Breast epithelium (tissue), 4 donors: ENCODE measurements at regions not wholly inside any gene's neighbourhood (a gene's known extent, or its start where the extent isn't known, plus 50 kb on each side); places are given as distances from the start of the nearest gene placed in this dataset.
"Not testable (repeated sequence)": the region's sequence is repeated elsewhere in the genome, so short reads cannot be mapped to it uniquely, and the experiment has no call there.

ENCODE experiments used
- DNase-seq, 2 donors: peaks; one replicate each; pipeline ENCODE4 v3.0.0-alpha.2; 2019; ENCODE audit warnings: low spot score in 2 of 2
- H3K27ac ChIP-seq, 2 donors: fragments of 200-600 bp; sonication (generic) in 1 of 2; one replicate each; pipeline ENCODE4 v1.5.1; 2016 to 2019; ENCODE audit warnings: mild to moderate bottlenecking in 1 of 2
- H3K27me3 ChIP-seq, 2 donors: fragments of 200-600 bp; sonication (generic) in 1 of 2; one replicate each; pipeline versions ENCODE4 v1.5.1 to v1.6.0; 2017 to 2019; ENCODE audit warnings: control low read depth in 1 of 2, mild to moderate bottlenecking in 1 of 2
- H3K36me3 ChIP-seq: fragments of 200-600 bp; one replicate; pipeline ENCODE4 v1.5.1; 2019
- H3K4me1 ChIP-seq, 2 donors: fragments of 200-600 bp; sonication (generic); one replicate each; pipeline ENCODE4 v1.5.1; 2016 to 2019; ENCODE audit warnings: control low read depth in 1 of 2
- H3K4me3 ChIP-seq, 3 donors: fragments of 200-600 bp; sonication (generic); 1 replicate in 2 of 3; 2 replicates in 1 of 3; pipeline ENCODE4 v1.5.1; 2016 to 2019; ENCODE audit warnings: mild to moderate bottlenecking in 3 of 3, moderate library complexity in 2 of 3
- H3K9me3 ChIP-seq, 2 donors: fragments of 200-600 bp; sonication (generic) in 1 of 2; one replicate each; pipeline ENCODE4 v1.5.1; 2016 to 2019; ENCODE audit warnings: control low read depth in 1 of 2
- CTCF ChIP-seq, 3 donors: fragments of 450-650 bp; IDR thresholded peaks; one replicate each; pipeline ENCODE4 v1.5.1; 2016 to 2017; ENCODE audit warnings: antibody characterized with exemption in 3 of 3, mild to moderate bottlenecking in 3 of 3, moderate library complexity in 3 of 3
- POLR2A ChIP-seq: fragments of 450-650 bp; IDR thresholded peaks from one replicate; pipeline ENCODE4 v1.6.1; 2016; ENCODE audit warnings: antibody characterized with exemption, mild to moderate bottlenecking, moderate library complexity
- POLR2AphosphoS5 ChIP-seq, 3 donors: sonication (generic); formaldehyde crosslinking; IDR thresholded peaks; one replicate each; pipeline ENCODE4 v1.6.1; 2017; ENCODE audit warnings: antibody characterized with exemption in 3 of 3
- intact Hi-C: fragments of 100-400 bp; cut with DNase I; formaldehyde crosslinking; loops from one replicate; pipeline ENCODE4 v1.15.1; 2023; ENCODE audit warnings: low total_unique reads

- no peaks in the 10 kb centered on the region for H3K36me3 ChIP-seq
- no peaks in the 10 kb centered on the region for H3K4me1 ChIP-seq
- H3K27ac ChIP-seq, result no peak overlapping the region
- no peaks in the 10 kb centered on the region for H3K9me3 ChIP-seq
- TF ChIP-seq POLR2AphosphoS5 (IDR thresholded peaks at IDR 0.05) (no peak), POLR2A (no peak), CTCF (IDR thresholded peaks at IDR 0.05) (no peak)
- no peaks in the 10 kb centered on the region for H3K27me3 ChIP-seq
- intact Hi-C loops, result no loop called here
- H3K4me3 ChIP-seq, result no peak overlapping the region
- no peak for DNase-seq
These were observed 61.1 kb upstream of the ARSJ start for GRCh38 chr4:114040319-114041116.

GRCh38 chr4:114041117-114041475 lies 61.6 kb upstream of the ARSJ start:
- H3K27me3 ChIP-seq, result no peaks in the 10 kb centered on the region
- H3K27ac ChIP-seq, result no peak overlapping the region
- intact Hi-C loops, result no loop called here
- H3K36me3 ChIP-seq, result no peaks in the 10 kb centered on the region
- TF ChIP-seq POLR2A (no peak), POLR2AphosphoS5 (IDR thresholded peaks at IDR 0.05) (no peak), CTCF (IDR thresholded peaks at IDR 0.05) (no peak)
- no peak for DNase-seq
- H3K9me3 ChIP-seq, result no peaks in the 10 kb centered on the region
- no peak overlapping the region for H3K4me3 ChIP-seq
- no peaks in the 10 kb centered on the region for H3K4me1 ChIP-seq

GRCh38 chr4:114043116-114043515 lies 63.7 kb upstream of the ARSJ start:
- Histone ChIP-seq H3K4me1 (no peaks in the 10 kb centered on the region), H3K4me3 (no peak overlapping the region), H3K9me3 (no peaks in the 10 kb centered on the region), H3K27ac (no peak overlapping the region), H3K27me3 (no peaks in the 10 kb centered on the region), H3K36me3 (no peaks in the 10 kb centered on the region)
- TF ChIP-seq POLR2A, result no peak
- no peak for TF ChIP-seq POLR2AphosphoS5 (IDR thresholded peaks at IDR 0.05)
- TF ChIP-seq CTCF (IDR thresholded peaks at IDR 0.05), result no peak
- no peak for DNase-seq
- intact Hi-C loops, result no loop called here

GRCh38 chr4:114044351-114044750 lies 64.9 kb upstream of the ARSJ start:
- H3K4me3 ChIP-seq, intact Hi-C loops, H3K4me1 ChIP-seq, H3K36me3 ChIP-seq, H3K9me3 ChIP-seq, H3K27me3 ChIP-seq, DNase-seq, H3K27ac ChIP-seq: not testable (repeated sequence)

- H3K27ac ChIP-seq, result no peak overlapping the region
- no peaks in the 10 kb centered on the region for H3K4me1 ChIP-seq
- no peak overlapping the region for H3K4me3 ChIP-seq
- intact Hi-C loops, result no loop called here
- no peaks in the 10 kb centered on the region for H3K27me3 ChIP-seq
- no peak for DNase-seq
- TF ChIP-seq POLR2AphosphoS5 (IDR thresholded peaks at IDR 0.05) (no peak), POLR2A (no peak), CTCF (IDR thresholded peaks at IDR 0.05) (no peak)
- no peaks in the 10 kb centered on the region for H3K9me3 ChIP-seq
- no peaks in the 10 kb centered on the region for H3K36me3 ChIP-seq
These were observed 66.9 kb upstream of the ARSJ start for GRCh38 chr4:114046331-114046730.

GRCh38 chr4:114048154-114048553 lies 68.7 kb upstream of the ARSJ start:
- H3K9me3 ChIP-seq, DNase-seq, H3K4me1 ChIP-seq, H3K27ac ChIP-seq, H3K4me3 ChIP-seq, H3K27me3 ChIP-seq, H3K36me3 ChIP-seq, intact Hi-C loops: not testable (repeated sequence)
